ENCODE measurements at regions not wholly inside any gene's neighbourhood (a gene's known extent, or its start where the extent isn't known, plus 50 kb on each side); places are given as distances from the start of the nearest gene placed in this dataset.

DNA sequence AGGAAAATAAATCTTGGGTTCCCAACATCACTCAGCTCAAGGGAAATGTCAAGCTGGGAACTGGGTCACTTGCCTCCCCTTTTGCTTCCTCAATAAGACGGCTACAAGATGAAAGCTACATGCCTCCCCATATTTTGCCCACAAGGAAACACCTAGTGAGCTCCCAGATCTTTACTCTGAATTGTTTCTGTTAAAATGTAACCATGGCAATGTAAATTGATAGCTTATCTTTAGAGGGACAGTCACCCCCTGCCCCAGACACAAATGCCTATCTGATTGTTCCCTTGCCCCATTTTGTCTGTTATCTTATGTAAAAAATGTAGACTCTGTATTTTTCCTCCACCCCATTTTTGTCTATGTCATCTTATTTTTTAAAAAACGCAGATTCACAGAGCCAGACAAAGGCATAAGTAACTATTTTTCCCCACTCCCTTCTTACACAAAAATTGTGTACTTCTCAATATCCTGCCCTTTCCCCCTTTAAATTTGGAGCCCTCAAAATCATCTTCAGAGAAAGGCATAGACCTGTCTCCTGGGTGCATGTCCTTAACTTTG, 288.7 kb upstream of the ERCC4 start:
- Histone ChIP-seq H3K79me2 (ENCODE audit: insufficient read depth, low read length) (no peaks in the 10 kb centered on the region), H2BK5ac (ENCODE audit: insufficient read length, low read length) (no peak overlapping the region), H3K4ac (ENCODE audit: low read depth, low read length) (no peak overlapping the region), H4K5ac (ENCODE audit: insufficient read length, low read depth, low read length) (no peak overlapping the region), H3K14ac (ENCODE audit: insufficient read depth, low read length) (no peak overlapping the region), H3K4me1 (ENCODE audit: insufficient read depth, low read length) (peaks cover 8% of the 10 kb centered on the region; the same call in 1 of the 2 replicates), H3K18ac (ENCODE audit: insufficient read length, low read depth, low read length) (no peak overlapping the region), H3K56ac (ENCODE audit: insufficient read length, low read depth, low read length) (no peak overlapping the region), H3K27me3 (ENCODE audit: insufficient read depth, low read length) (no peaks in the 10 kb centered on the region), H3K9ac (ENCODE audit: extremely low read depth, insufficient read length, low read length) (no peak overlapping the region), H2BK20ac (ENCODE audit: low read depth, low read length, poor library complexity, severe bottlenecking) (no peak overlapping the region), H4K8ac (replicated peaks; ENCODE audit: insufficient read length, low read depth, low read length) (no peak overlapping the region), H2BK15ac (ENCODE audit: low read depth, low read length) (no peak overlapping the region), H4K20me1 (ENCODE audit: control insufficient read depth, insufficient read depth, insufficient read length) (no peaks in the 10 kb centered on the region), H2BK12ac (ENCODE audit: insufficient read length, low read depth, low read length) (no peak overlapping the region), H3K27ac (ENCODE audit: insufficient read length, low read depth, low read length) (no peak overlapping the region), H3K79me1 (ENCODE audit: insufficient read depth, low read depth, low read length, poor library complexity, severe bottlenecking) (no peaks in the 10 kb centered on the region), H3T11ph (ENCODE audit: low read length) (no peak overlapping the region), H2AFZ (ENCODE audit: low read length) (no peak overlapping the region), H3K23me2 (ENCODE audit: insufficient read length, low read depth, low read length, poor library complexity, severe bottlenecking) (no peaks in the 10 kb centered on the region), H4K91ac (ENCODE audit: insufficient read length, low read depth, low read length) (no peak overlapping the region), H3K4me2 (ENCODE audit: insufficient read depth, insufficient read length, low read length) (no peak overlapping the region), H3K23ac (ENCODE audit: insufficient read length, low read depth, low read length) (no peak overlapping the region), H2AK5ac (ENCODE audit: insufficient read length, low read length) (no peak overlapping the region), H2BK120ac (ENCODE audit: low read depth, low read length, poor library complexity, severe bottlenecking) (no peak overlapping the region), H3K9me3 (ENCODE audit: control insufficient read depth, low read depth, low read length) (no peaks in the 10 kb centered on the region)
- TF ChIP-seq, protein P1, sequence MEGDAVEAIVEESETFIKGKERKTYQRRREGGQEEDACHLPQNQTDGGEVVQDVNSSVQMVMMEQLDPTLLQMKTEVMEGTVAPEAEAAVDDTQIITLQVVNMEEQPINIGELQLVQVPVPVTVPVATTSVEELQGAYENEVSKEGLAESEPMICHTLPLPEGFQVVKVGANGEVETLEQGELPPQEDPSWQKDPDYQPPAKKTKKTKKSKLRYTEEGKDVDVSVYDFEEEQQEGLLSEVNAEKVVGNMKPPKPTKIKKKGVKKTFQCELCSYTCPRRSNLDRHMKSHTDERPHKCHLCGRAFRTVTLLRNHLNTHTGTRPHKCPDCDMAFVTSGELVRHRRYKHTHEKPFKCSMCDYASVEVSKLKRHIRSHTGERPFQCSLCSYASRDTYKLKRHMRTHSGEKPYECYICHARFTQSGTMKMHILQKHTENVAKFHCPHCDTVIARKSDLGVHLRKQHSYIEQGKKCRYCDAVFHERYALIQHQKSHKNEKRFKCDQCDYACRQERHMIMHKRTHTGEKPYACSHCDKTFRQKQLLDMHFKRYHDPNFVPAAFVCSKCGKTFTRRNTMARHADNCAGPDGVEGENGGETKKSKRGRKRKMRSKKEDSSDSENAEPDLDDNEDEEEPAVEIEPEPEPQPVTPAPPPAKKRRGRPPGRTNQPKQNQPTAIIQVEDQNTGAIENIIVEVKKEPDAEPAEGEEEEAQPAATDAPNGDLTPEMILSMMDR (conservative IDR thresholded peaks at IDR 0.05): no peak
- H3K4me1 Mint-ChIP-seq: peaks cover 40 to 42% of the 10 kb centered on the region in 2 experiments
- H3K36me3 Mint-ChIP-seq (ENCODE audit: insufficient read depth in 1 of 3, low read depth in 3 of 3): peaks cover 4 to 10% (median 7%) of the 10 kb centered on the region in 3 experiments; a peak in 4 of 7 replicates
- peaks cover 6 to 9% of the 10 kb centered on the region in 2 experiments; a peak in 4 of 5 replicates for H3K9me3 Mint-ChIP-seq
- no peak overlapping the region for H3K4me3 Mint-ChIP-seq
- H3K27ac Mint-ChIP-seq: peak overlapping the region in 2 of 3 experiments; percentile 1 to 49; a peak in 2 of 7 replicates
- WGBS (ENCODE audit: extremely low coverage, insufficient read length, low lambda C conversion rate): no CpG with 5 or more reads among the region's 2 CpGs
- no peak for DNase-seq
- no peaks in the 10 kb centered on the region for H3K27me3 Mint-ChIP-seq (ENCODE audit: low read depth)
